ENCODE measurements at regions not wholly inside any gene's neighbourhood (a gene's known extent, or its start where the extent isn't known, plus 50 kb on each side); places are given as distances from the start of the nearest gene placed in this dataset.

GRCh38 chr13:29952245-29952644 lies 101.8 kb upstream of the UBL3 start:
- no CpG with 5 or more reads among the region's 4 CpGs for WGBS (ENCODE audit: insufficient coverage)
- DNase-seq = no peak

DNA sequence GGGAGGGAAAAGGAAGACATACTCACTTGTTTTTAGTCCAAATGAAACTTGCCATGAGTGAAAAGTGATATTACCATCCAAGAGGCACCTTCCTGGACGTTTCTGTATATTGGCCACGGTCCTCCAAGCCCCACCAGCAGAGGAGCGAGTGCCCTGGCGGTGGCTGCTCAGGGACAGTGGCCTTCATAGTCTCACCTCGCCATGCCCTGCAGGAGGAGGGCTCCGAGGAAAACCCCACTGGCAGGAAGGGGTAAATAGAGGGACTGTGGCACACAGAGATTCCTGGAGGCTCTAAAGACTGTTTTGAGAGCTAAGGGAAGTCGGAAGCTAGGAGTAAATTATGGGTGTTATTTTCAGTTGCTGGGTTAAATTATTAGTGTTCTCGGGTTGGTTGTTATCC lies 98.4 kb upstream of the UBL3 start:
- no peaks in the 10 kb centered on the region for H3K9me3 ChIP-seq (replicated peaks; ENCODE audit: control insufficient read depth, low read depth, low read length)
- H3K4me1 ChIP-seq (ENCODE audit: control insufficient read depth, insufficient read depth, low read length) = peaks cover 7% of the 10 kb centered on the region
- H3K27ac ChIP-seq (ENCODE audit: low read length) = no peak overlapping the region
- H3K36me3 ChIP-seq (ENCODE audit: control insufficient read depth, insufficient read depth, low read length) = no peaks in the 10 kb centered on the region
- WGBS (ENCODE audit: insufficient coverage) = 68% methylated on average over 6 of the region's 8 CpGs
- no peak overlapping the region for H3K4me3 ChIP-seq (ENCODE audit: low read length)
- H3K27me3 ChIP-seq (ENCODE audit: control insufficient read depth, insufficient read depth, low read length) = peaks cover 4% of the 10 kb centered on the region
- no peak for DNase-seq

More at GRCh38 chr13:29952245-29952644, 101.8 kb upstream of the UBL3 start:
- Histone ChIP-seq H3K27ac (ENCODE audit: low read length) (no peak overlapping the region), H3K27me3 (ENCODE audit: control insufficient read depth, insufficient read depth, low read length) (peaks cover 4% of the 10 kb centered on the region), H3K36me3 (ENCODE audit: control insufficient read depth, insufficient read depth, low read length) (no peaks in the 10 kb centered on the region), H3K4me3 (ENCODE audit: low read length) (no peak overlapping the region), H3K4me1 (ENCODE audit: control insufficient read depth, insufficient read depth, low read length) (peaks cover 12% of the 10 kb centered on the region), H3K9me3 (replicated peaks; ENCODE audit: control insufficient read depth, low read depth, low read length) (no peaks in the 10 kb centered on the region)

GRCh38 chr13:29948244-29948643 lies 97.8 kb upstream of the UBL3 start:
- WGBS (ENCODE audit: insufficient coverage) = 20% methylated on average over 1 of the region's 7 CpGs
- no peak overlapping the region for H3K4me3 ChIP-seq (ENCODE audit: low read length)
- H3K9me3 ChIP-seq (replicated peaks; ENCODE audit: control insufficient read depth, low read depth, low read length) = no peaks in the 10 kb centered on the region
- H3K36me3 ChIP-seq (ENCODE audit: control insufficient read depth, insufficient read depth, low read length) = no peaks in the 10 kb centered on the region
- no peak for DNase-seq
- peaks cover 7% of the 10 kb centered on the region for H3K4me1 ChIP-seq (ENCODE audit: control insufficient read depth, insufficient read depth, low read length)
- H3K27ac ChIP-seq (ENCODE audit: low read length) = no peak overlapping the region
- peaks cover 4% of the 10 kb centered on the region for H3K27me3 ChIP-seq (ENCODE audit: control insufficient read depth, insufficient read depth, low read length)

- Histone ChIP-seq H3K9me3 (replicated peaks; ENCODE audit: control insufficient read depth, low read depth, low read length) (no peaks in the 10 kb centered on the region), H3K27ac (ENCODE audit: low read length) (no peak overlapping the region), H3K4me1 (ENCODE audit: control insufficient read depth, insufficient read depth, low read length) (peaks cover 7% of the 10 kb centered on the region), H3K4me3 (ENCODE audit: low read length) (no peak overlapping the region), H3K36me3 (ENCODE audit: control insufficient read depth, insufficient read depth, low read length) (no peaks in the 10 kb centered on the region), H3K27me3 (ENCODE audit: control insufficient read depth, insufficient read depth, low read length) (peaks cover 4% of the 10 kb centered on the region)
- 75% methylated on average over 5 of the region's 11 CpGs for WGBS (ENCODE audit: insufficient coverage)
- no peak for DNase-seq
Measured at GRCh38 chr13:29947839-29948238, 97.4 kb upstream of the UBL3 start.

DNA sequence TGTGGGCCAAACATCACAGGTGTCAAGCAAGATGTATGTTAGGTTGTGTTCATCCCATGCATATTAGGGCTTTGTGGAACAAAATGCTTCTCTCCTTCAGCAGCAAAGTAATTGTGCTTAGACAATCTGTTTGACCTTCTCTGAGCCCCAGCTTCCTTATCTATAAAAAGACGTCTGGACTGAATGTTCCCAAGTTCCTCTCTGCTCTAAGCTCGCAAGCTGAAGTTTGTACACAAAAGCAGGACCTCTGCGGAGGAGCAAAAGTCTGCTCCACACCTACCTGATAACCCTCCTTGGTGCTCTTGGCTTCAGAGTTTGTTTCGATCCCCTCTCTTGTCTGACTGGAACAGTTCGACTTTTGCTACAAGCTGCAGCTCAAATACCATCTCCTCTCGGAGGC lies 95.7 kb upstream of the UBL3 start:
- H3K36me3 ChIP-seq (ENCODE audit: control insufficient read depth, insufficient read depth, low read length) = no peaks in the 10 kb centered on the region

GRCh38 chr13:29943686-29944085 lies 93.3 kb upstream of the UBL3 start:
- Histone ChIP-seq H3K27ac (ENCODE audit: low read length) (no peak overlapping the region), H3K4me3 (ENCODE audit: low read length) (no peak overlapping the region), H3K4me1 (ENCODE audit: control insufficient read depth, insufficient read depth, low read length) (peaks cover 6% of the 10 kb centered on the region), H3K36me3 (ENCODE audit: control insufficient read depth, insufficient read depth, low read length) (no peaks in the 10 kb centered on the region), H3K27me3 (ENCODE audit: control insufficient read depth, insufficient read depth, low read length) (peaks cover 2% of the 10 kb centered on the region), H3K9me3 (replicated peaks; ENCODE audit: control insufficient read depth, low read depth, low read length) (no peaks in the 10 kb centered on the region)
- WGBS (ENCODE audit: insufficient coverage) = 38% methylated on average over 4 of the region's 8 CpGs
- DNase-seq = no peak

More for the DNA sequence above, 95.7 kb upstream of the UBL3 start:
- Histone ChIP-seq H3K4me1 (ENCODE audit: control insufficient read depth, insufficient read depth, low read length) (peaks cover 7% of the 10 kb centered on the region), H3K27me3 (ENCODE audit: control insufficient read depth, insufficient read depth, low read length) (peaks cover 4% of the 10 kb centered on the region), H3K9me3 (replicated peaks; ENCODE audit: control insufficient read depth, low read depth, low read length) (no peaks in the 10 kb centered on the region), H3K4me3 (ENCODE audit: low read length) (no peak overlapping the region), H3K27ac (ENCODE audit: low read length) (no peak overlapping the region)
- WGBS (ENCODE audit: insufficient coverage) = 63% methylated on average over 4 of the region's 6 CpGs
- DNase-seq = peak; percentile 24

- no peak overlapping the region for H3K27ac ChIP-seq (ENCODE audit: low read length)
Measured at GRCh38 chr13:29943273-29943672, 92.9 kb upstream of the UBL3 start.

DNA sequence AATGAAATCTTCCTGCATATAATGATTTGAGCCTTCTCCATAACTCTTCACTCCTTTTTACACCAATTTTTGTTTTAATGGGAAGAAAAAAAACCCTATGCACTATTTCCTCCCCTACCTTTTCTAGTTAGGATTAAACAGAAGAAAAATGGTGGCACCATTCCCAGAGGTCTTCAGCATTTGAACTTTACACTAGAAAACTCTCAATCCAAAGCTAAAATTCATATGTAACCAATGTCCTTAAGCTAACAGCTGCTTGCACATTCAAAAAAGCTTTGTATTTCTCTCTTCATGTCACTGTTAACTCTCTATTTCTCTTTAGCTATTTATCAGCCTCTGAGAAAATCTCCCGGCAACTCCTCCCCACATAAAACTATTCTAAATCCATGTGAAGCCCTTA lies 90.3 kb upstream of the UBL3 start:
- Histone ChIP-seq H3K27ac (ENCODE audit: low read length) (no peak overlapping the region), H3K27me3 (ENCODE audit: control insufficient read depth, insufficient read depth, low read length) (peaks cover 6% of the 10 kb centered on the region), H3K9me3 (replicated peaks; ENCODE audit: control insufficient read depth, low read depth, low read length) (no peaks in the 10 kb centered on the region), H3K36me3 (ENCODE audit: control insufficient read depth, insufficient read depth, low read length) (no peaks in the 10 kb centered on the region), H3K4me1 (ENCODE audit: control insufficient read depth, insufficient read depth, low read length) (peaks cover 1% of the 10 kb centered on the region), H3K4me3 (ENCODE audit: low read length) (no peak overlapping the region)
- no CpG with 5 or more reads among the region's 1 CpG for WGBS (ENCODE audit: insufficient coverage)
- no peak for DNase-seq

More at GRCh38 chr13:29943273-29943672, 92.9 kb upstream of the UBL3 start:
- Histone ChIP-seq H3K4me3 (ENCODE audit: low read length) (no peak overlapping the region), H3K4me1 (ENCODE audit: control insufficient read depth, insufficient read depth, low read length) (peaks cover 2% of the 10 kb centered on the region), H3K9me3 (replicated peaks; ENCODE audit: control insufficient read depth, low read depth, low read length) (no peaks in the 10 kb centered on the region), H3K36me3 (ENCODE audit: control insufficient read depth, insufficient read depth, low read length) (no peaks in the 10 kb centered on the region), H3K27me3 (ENCODE audit: control insufficient read depth, insufficient read depth, low read length) (peaks cover 2% of the 10 kb centered on the region)
- DNase-seq = no peak
- no CpG with 5 or more reads among the region's 2 CpGs for WGBS (ENCODE audit: insufficient coverage)

GRCh38 chr13:29939158-29939557 lies 88.7 kb upstream of the UBL3 start:
- no peak for DNase-seq
- H3K9me3 ChIP-seq (replicated peaks; ENCODE audit: control insufficient read depth, low read depth, low read length) = no peaks in the 10 kb centered on the region
- H3K4me1 ChIP-seq (ENCODE audit: control insufficient read depth, insufficient read depth, low read length) = peaks cover 9% of the 10 kb centered on the region
- no peak overlapping the region for H3K27ac ChIP-seq (ENCODE audit: low read length)
- peaks cover 6% of the 10 kb centered on the region for H3K27me3 ChIP-seq (ENCODE audit: control insufficient read depth, insufficient read depth, low read length)
- no peak overlapping the region for H3K4me3 ChIP-seq (ENCODE audit: low read length)
- WGBS (ENCODE audit: insufficient coverage) = 69% methylated on average over 2 of the region's 5 CpGs
- H3K36me3 ChIP-seq (ENCODE audit: control insufficient read depth, insufficient read depth, low read length) = no peaks in the 10 kb centered on the region

- H3K4me1 ChIP-seq (ENCODE audit: control insufficient read depth, insufficient read depth, low read length) = peaks cover 10% of the 10 kb centered on the region
- H3K9me3 ChIP-seq (replicated peaks; ENCODE audit: control insufficient read depth, low read depth, low read length) = no peaks in the 10 kb centered on the region
- no peak for DNase-seq
- H3K36me3 ChIP-seq (ENCODE audit: control insufficient read depth, insufficient read depth, low read length) = no peaks in the 10 kb centered on the region
- H3K27ac ChIP-seq (ENCODE audit: low read length) = no peak overlapping the region
- H3K4me3 ChIP-seq (ENCODE audit: low read length) = no peak overlapping the region
- peaks cover 6% of the 10 kb centered on the region for H3K27me3 ChIP-seq (ENCODE audit: control insufficient read depth, insufficient read depth, low read length)
- 61% methylated on average over 4 of the region's 4 CpGs for WGBS (ENCODE audit: insufficient coverage)
Measured at GRCh38 chr13:29937841-29938240, 87.4 kb upstream of the UBL3 start.

- H3K27me3 ChIP-seq (ENCODE audit: control insufficient read depth, insufficient read depth, low read length) = peaks cover 6% of the 10 kb centered on the region
- no peaks in the 10 kb centered on the region for H3K9me3 ChIP-seq (replicated peaks; ENCODE audit: control insufficient read depth, low read depth, low read length)
- no peak overlapping the region for H3K4me3 ChIP-seq (ENCODE audit: low read length)
- no peak overlapping the region for H3K27ac ChIP-seq (ENCODE audit: low read length)
- H3K4me1 ChIP-seq (ENCODE audit: control insufficient read depth, insufficient read depth, low read length) = peaks cover 10% of the 10 kb centered on the region
- DNase-seq = no peak
- 96% methylated on average over 9 of the region's 12 CpGs for whole genome bisulfite sequencing (ENCODE audit: insufficient coverage)
- H3K36me3 ChIP-seq (ENCODE audit: control insufficient read depth, insufficient read depth, low read length) = no peaks in the 10 kb centered on the region
Measured at GRCh38 chr13:29937379-29937778, 87.0 kb upstream of the UBL3 start.
